ENCODE measurements at regions not wholly inside any gene's neighbourhood (a gene's known extent, or its start where the extent isn't known, plus 50 kb on each side); places are given as distances from the start of the nearest gene placed in this dataset.
"Not testable (repeated sequence)": the region's sequence is repeated elsewhere in the genome, so short reads cannot be mapped to it uniquely, and the experiment has no call there.

- H3K4me3 ChIP-seq (ENCODE audit: low read depth, low read length, poor library complexity, severe bottlenecking) = no peak overlapping the region
- no TSS peak for BruUV-seq (replicated peaks)
- intact Hi-C loops (cut with micrococcal nuclease; ENCODE audit: unreplicated experiment) = no loop called here
- no peaks in the 10 kb centered on the region for H3K27me3 ChIP-seq (replicated peaks; ENCODE audit: insufficient read depth, low read depth, low read length, poor library complexity)
- POLR2A ChIA-PET (ENCODE audit: low non-redundant PET) = no interaction called here
- CTCF ChIA-PET = no interaction called here
- no peaks in the 10 kb centered on the region for H3K36me3 ChIP-seq (ENCODE audit: insufficient read depth, low read length, poor library complexity, severe bottlenecking)
- no peak for DNase-seq (ENCODE audit: low spot score)
- H3K27ac ChIP-seq (ENCODE audit: low read depth, low read length, poor library complexity, severe bottlenecking) = no peak overlapping the region
- H3K9me3 ChIP-seq (ENCODE audit: low read depth, low read length, poor library complexity, severe bottlenecking) = no peaks in the 10 kb centered on the region
- H3K4me1 ChIP-seq (ENCODE audit: insufficient read depth, low read length, poor library complexity, severe bottlenecking) = no peaks in the 10 kb centered on the region
- no peak for TF ChIP-seq EZH2 (IDR thresholded peaks at IDR 0.05; ENCODE audit: borderline replicate concordance, low read depth, low read length, poor library complexity, severe bottlenecking)
- TF ChIP-seq, protein P1, sequence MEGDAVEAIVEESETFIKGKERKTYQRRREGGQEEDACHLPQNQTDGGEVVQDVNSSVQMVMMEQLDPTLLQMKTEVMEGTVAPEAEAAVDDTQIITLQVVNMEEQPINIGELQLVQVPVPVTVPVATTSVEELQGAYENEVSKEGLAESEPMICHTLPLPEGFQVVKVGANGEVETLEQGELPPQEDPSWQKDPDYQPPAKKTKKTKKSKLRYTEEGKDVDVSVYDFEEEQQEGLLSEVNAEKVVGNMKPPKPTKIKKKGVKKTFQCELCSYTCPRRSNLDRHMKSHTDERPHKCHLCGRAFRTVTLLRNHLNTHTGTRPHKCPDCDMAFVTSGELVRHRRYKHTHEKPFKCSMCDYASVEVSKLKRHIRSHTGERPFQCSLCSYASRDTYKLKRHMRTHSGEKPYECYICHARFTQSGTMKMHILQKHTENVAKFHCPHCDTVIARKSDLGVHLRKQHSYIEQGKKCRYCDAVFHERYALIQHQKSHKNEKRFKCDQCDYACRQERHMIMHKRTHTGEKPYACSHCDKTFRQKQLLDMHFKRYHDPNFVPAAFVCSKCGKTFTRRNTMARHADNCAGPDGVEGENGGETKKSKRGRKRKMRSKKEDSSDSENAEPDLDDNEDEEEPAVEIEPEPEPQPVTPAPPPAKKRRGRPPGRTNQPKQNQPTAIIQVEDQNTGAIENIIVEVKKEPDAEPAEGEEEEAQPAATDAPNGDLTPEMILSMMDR (conservative IDR thresholded peaks at IDR 0.05; ENCODE audit: low read depth, low read length) = no peak
Observed at GRCh38 chr2:43067254-43068040, 159.0 kb downstream of the ZFP36L2 start.

- BruUV-seq (replicated peaks); H3K9me3 ChIP-seq (ENCODE audit: low read depth, low read length, poor library complexity, severe bottlenecking); H3K4me1 ChIP-seq (ENCODE audit: insufficient read depth, low read length, poor library complexity, severe bottlenecking); DNase-seq (ENCODE audit: low spot score); H3K36me3 ChIP-seq (ENCODE audit: insufficient read depth, low read length, poor library complexity, severe bottlenecking); POLR2A ChIA-PET (ENCODE audit: low non-redundant PET); H3K27ac ChIP-seq (ENCODE audit: low read depth, low read length, poor library complexity, severe bottlenecking); CTCF ChIA-PET; intact Hi-C loops (cut with micrococcal nuclease; ENCODE audit: unreplicated experiment); H3K4me3 ChIP-seq (ENCODE audit: low read depth, low read length, poor library complexity, severe bottlenecking); H3K27me3 ChIP-seq (replicated peaks; ENCODE audit: insufficient read depth, low read depth, low read length, poor library complexity): not testable (repeated sequence)
Observed at GRCh38 chr2:43066541-43067253, 159.7 kb downstream of the ZFP36L2 start.

- intact Hi-C loops (cut with micrococcal nuclease; ENCODE audit: unreplicated experiment) = no loop called here
- H3K36me3 ChIP-seq (ENCODE audit: insufficient read depth, low read length, poor library complexity, severe bottlenecking) = no peaks in the 10 kb centered on the region
- no TSS peak for BruUV-seq (replicated peaks)
- no peaks in the 10 kb centered on the region for H3K9me3 ChIP-seq (ENCODE audit: low read depth, low read length, poor library complexity, severe bottlenecking)
- H3K27ac ChIP-seq (ENCODE audit: low read depth, low read length, poor library complexity, severe bottlenecking) = no peak overlapping the region
- H3K4me1 ChIP-seq (ENCODE audit: insufficient read depth, low read length, poor library complexity, severe bottlenecking) = no peaks in the 10 kb centered on the region
- CTCF ChIA-PET = no interaction called here
- DNase-seq (ENCODE audit: low spot score) = no peak
- TF ChIP-seq, protein P1 (conservative IDR thresholded peaks at IDR 0.05; ENCODE audit: low read depth, low read length) = no peak
- no peak for TF ChIP-seq EZH2 (IDR thresholded peaks at IDR 0.05; ENCODE audit: borderline replicate concordance, low read depth, low read length, poor library complexity, severe bottlenecking)
- H3K27me3 ChIP-seq (replicated peaks; ENCODE audit: insufficient read depth, low read depth, low read length, poor library complexity) = no peaks in the 10 kb centered on the region
- no peak overlapping the region for H3K4me3 ChIP-seq (ENCODE audit: low read depth, low read length, poor library complexity, severe bottlenecking)
- POLR2A ChIA-PET (ENCODE audit: low non-redundant PET) = no interaction called here
Observed at GRCh38 chr2:43065871-43066270, 160.5 kb downstream of the ZFP36L2 start.
